Keratinocyte (primary cell): ENCODE measurements at regions not wholly inside any gene's neighbourhood (a gene's known extent, or its start where the extent isn't known, plus 50 kb on each side); places are given as distances from the start of the nearest gene placed in this dataset.

Source experiments
- EZH2 ChIP-seq: IDR thresholded peaks from one replicate; pipeline ENCODE4 v1.6.1; 2012; ENCODE audit warnings: inconsistent platforms, mild to moderate bottlenecking, low read length, moderate library complexity
- TF ChIP-seq, protein P1 (sequence below), 3 experiments: IDR thresholded peaks in 1 of 3; conservative IDR thresholded peaks in 1 of 3; optimal IDR thresholded peaks in 1 of 3; 2 replicates in 2 of 3; 3 replicates in 1 of 3; pipeline versions ENCODE3 to v1.5.1; 2011; ENCODE audit warnings: low read length in 3 of 3, mild to moderate bottlenecking in 3 of 3, moderate library complexity in 2 of 3, control low read depth in 1 of 3, inconsistent platforms in 1 of 3; ENCODE audit not compliant: insufficient read depth in 2 of 3; ENCODE audit errors: extremely low read depth in 1 of 3

DNA sequence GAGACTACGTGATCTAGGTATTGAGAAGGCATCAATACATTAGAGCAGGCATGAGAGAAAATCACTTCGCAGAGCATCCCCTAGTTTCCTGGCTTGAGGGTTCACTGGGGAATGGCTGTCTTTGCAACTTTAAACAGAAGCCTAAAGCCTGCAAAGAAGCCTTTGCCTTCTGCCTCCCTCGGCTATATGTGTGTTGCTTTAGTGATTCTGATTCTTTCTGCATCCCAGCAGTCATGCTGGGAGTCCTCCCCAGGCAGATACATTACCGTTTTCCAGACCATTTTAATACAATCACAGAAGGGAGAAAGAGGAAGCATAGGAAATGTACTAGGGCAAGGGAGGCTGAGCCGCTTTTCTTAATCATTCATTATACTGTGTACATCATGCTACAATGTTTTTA, 773.2 kb upstream of the LRRC4C start:
- TF ChIP-seq, protein P1, sequence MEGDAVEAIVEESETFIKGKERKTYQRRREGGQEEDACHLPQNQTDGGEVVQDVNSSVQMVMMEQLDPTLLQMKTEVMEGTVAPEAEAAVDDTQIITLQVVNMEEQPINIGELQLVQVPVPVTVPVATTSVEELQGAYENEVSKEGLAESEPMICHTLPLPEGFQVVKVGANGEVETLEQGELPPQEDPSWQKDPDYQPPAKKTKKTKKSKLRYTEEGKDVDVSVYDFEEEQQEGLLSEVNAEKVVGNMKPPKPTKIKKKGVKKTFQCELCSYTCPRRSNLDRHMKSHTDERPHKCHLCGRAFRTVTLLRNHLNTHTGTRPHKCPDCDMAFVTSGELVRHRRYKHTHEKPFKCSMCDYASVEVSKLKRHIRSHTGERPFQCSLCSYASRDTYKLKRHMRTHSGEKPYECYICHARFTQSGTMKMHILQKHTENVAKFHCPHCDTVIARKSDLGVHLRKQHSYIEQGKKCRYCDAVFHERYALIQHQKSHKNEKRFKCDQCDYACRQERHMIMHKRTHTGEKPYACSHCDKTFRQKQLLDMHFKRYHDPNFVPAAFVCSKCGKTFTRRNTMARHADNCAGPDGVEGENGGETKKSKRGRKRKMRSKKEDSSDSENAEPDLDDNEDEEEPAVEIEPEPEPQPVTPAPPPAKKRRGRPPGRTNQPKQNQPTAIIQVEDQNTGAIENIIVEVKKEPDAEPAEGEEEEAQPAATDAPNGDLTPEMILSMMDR (optimal IDR thresholded peaks at IDR 0.05 in 1 of 3, IDR thresholded peaks at IDR 0.05 in 1 of 3, conservative IDR thresholded peaks at IDR 0.05 in 1 of 3; ENCODE audit: extremely low read depth in 1 of 3, insufficient read depth in 2 of 3, low read length in 3 of 3) = no peak
- no peak for TF ChIP-seq EZH2
